OCI-LY1 (cell line): ENCODE measurements at regions not wholly inside any gene's neighbourhood (a gene's known extent, or its start where the extent isn't known, plus 50 kb on each side); places are given as distances from the start of the nearest gene placed in this dataset.

Experiments used
- CTCF ChIP-seq: fragments of 200-600 bp; sonication (generic), shearing (Covaris generic); IDR thresholded peaks from 2 replicates; pipeline ENCODE4 v1.5.1; 2017; ENCODE audit warnings: mild to moderate bottlenecking, antibody characterized with exemption, low read length, moderate library complexity, mixed read lengths
- EZH2 ChIP-seq: fragments of 200-600 bp; sonication (generic), shearing (Covaris generic); IDR thresholded peaks from 2 replicates; pipeline ENCODE4 v1.8.0; 2017; ENCODE audit warnings: borderline replicate concordance, mixed run types, mild to moderate bottlenecking, antibody characterized with exemption, low read length, moderate library complexity, mixed read lengths

GRCh38 chr17:77827511-77827910, 131.0 kb upstream of the TNRC6C start:
- TF ChIP-seq EZH2 (no peak), CTCF (no peak)
